GM19455 (cell line): ENCODE measurements at regions not wholly inside any gene's neighbourhood (a gene's known extent, or its start where the extent isn't known, plus 50 kb on each side); places are given as distances from the start of the nearest gene placed in this dataset.

Source experiments
- ATAC-seq: cut with Tn5 transposase; IDR thresholded peaks from one replicate; pipeline ENCODE4 v1.9.1; 2021; ENCODE audit not compliant: unreplicated experiment

GRCh38 chr2:221064058-221064854, 507.8 kb downstream of the EPHA4 start:
- ATAC-seq = no peak

- no peak for ATAC-seq
Observed at GRCh38 chr2:221064880-221065279, 507.2 kb downstream of the EPHA4 start.

- no peak for ATAC-seq
Observed at GRCh38 chr2:221068123-221068522, 504.0 kb downstream of the EPHA4 start.

GRCh38 chr2:221070106-221070505, 502.0 kb downstream of the EPHA4 start:
- no peak for ATAC-seq

GRCh38 chr2:221073326-221074049, 498.6 kb downstream of the EPHA4 start:
- no peak for ATAC-seq

GRCh38 chr2:221074238-221074637, 497.9 kb downstream of the EPHA4 start:
- no peak for ATAC-seq

GRCh38 chr2:221075203-221075602, 496.9 kb downstream of the EPHA4 start:
- no peak for ATAC-seq

GRCh38 chr2:221077251-221077650, 494.9 kb downstream of the EPHA4 start:
- no peak for ATAC-seq

GRCh38 chr2:221077799-221078198, 494.3 kb downstream of the EPHA4 start:
- no peak for ATAC-seq

- ATAC-seq = no peak
Observed at GRCh38 chr2:221085341-221085900, 486.7 kb downstream of the EPHA4 start.

GRCh38 chr2:221085936-221086335, 486.2 kb downstream of the EPHA4 start:
- ATAC-seq = no peak

GRCh38 chr2:221087779-221088178, 484.3 kb downstream of the EPHA4 start:
- ATAC-seq = no peak

GRCh38 chr2:221088506-221088905, 483.6 kb downstream of the EPHA4 start:
- no peak for ATAC-seq

GRCh38 chr2:221095356-221095755, 476.7 kb downstream of the EPHA4 start:
- ATAC-seq = no peak

- ATAC-seq = no peak
Observed at GRCh38 chr2:221096706-221097567, 475.2 kb downstream of the EPHA4 start.

GRCh38 chr2:221097568-221097915, 474.6 kb downstream of the EPHA4 start:
- no peak for ATAC-seq

- no peak for ATAC-seq
Observed at GRCh38 chr2:221097949-221098348, 474.2 kb downstream of the EPHA4 start.

GRCh38 chr2:221100467-221101089, 471.5 kb downstream of the EPHA4 start:
- no peak for ATAC-seq

- no peak for ATAC-seq
Observed at GRCh38 chr2:221102896-221103688, 469.0 kb downstream of the EPHA4 start.

- ATAC-seq = no peak
Observed at GRCh38 chr2:221103930-221104329, 468.2 kb downstream of the EPHA4 start.
